GM12874 (cell line): ENCODE measurements at regions not wholly inside any gene's neighbourhood (a gene's known extent, or its start where the extent isn't known, plus 50 kb on each side); places are given as distances from the start of the nearest gene placed in this dataset.

Experiments
- CTCF ChIP-seq: IDR thresholded peaks from 2 replicates; pipeline ENCODE4 v1.5.1; 2011; ENCODE audit warnings: low read depth, mild to moderate bottlenecking, control low read depth, low read length, moderate library complexity; ENCODE audit not compliant: insufficient read depth

GRCh38 chr6:93555292-93555691 is 135.9 kb upstream of the EPHA7 start:
- no peak for TF ChIP-seq CTCF

- TF ChIP-seq CTCF, result no peak
Measured at GRCh38 chr6:93554018-93554417, 134.7 kb upstream of the EPHA7 start.

- TF ChIP-seq CTCF, result no peak
Measured at GRCh38 chr6:93550551-93551276, 131.4 kb upstream of the EPHA7 start.

GRCh38 chr6:93549868-93550267 is 130.5 kb upstream of the EPHA7 start:
- TF ChIP-seq CTCF, result no peak

GRCh38 chr6:93524671-93525451 is 105.5 kb upstream of the EPHA7 start:
- TF ChIP-seq CTCF, result no peak

GRCh38 chr6:93523365-93523764 is 104.0 kb upstream of the EPHA7 start:
- no peak for TF ChIP-seq CTCF

GRCh38 chr6:93516441-93516840 is 97.1 kb upstream of the EPHA7 start:
- TF ChIP-seq CTCF, result no peak
